Hematopoietic multipotent progenitor cell treated with erythropoietin and hydrocortisone succinate and interleukin-3 and kit ligand, for 6 days (in vitro differentiated cells): ENCODE measurements at regions not wholly inside any gene's neighbourhood (a gene's known extent, or its start where the extent isn't known, plus 50 kb on each side); places are given as distances from the start of the nearest gene placed in this dataset.

Experiments used
- DNase-seq: peaks from one replicate; pipeline ENCODE4 v3.0.0-alpha.2; 2015

GRCh38 chr13:104436555-104436954, 1370.3 kb upstream of the SLC10A2 start:
- no peak for DNase-seq

DNA sequence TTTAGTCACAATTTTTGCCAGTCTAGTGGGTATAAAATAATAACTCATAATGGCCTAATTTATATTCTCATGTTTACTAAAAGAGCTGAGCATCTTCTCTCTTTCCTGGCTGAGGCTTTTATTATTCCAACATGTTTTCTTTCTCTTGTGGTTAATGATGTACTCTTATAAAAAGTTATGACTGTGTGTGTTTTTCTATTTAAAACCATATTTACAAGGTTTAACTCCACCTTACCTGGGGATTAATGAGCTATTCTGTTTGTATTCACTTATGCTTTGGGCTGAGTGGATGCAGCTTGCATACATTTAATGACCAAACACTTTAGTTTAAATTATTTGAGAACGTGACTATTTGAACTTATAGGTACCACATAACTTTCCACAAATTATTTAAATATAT, 1365.7 kb upstream of the SLC10A2 start:
- DNase-seq = no peak

GRCh38 chr13:104426435-104426834, 1360.2 kb upstream of the SLC10A2 start:
- no peak for DNase-seq

DNA sequence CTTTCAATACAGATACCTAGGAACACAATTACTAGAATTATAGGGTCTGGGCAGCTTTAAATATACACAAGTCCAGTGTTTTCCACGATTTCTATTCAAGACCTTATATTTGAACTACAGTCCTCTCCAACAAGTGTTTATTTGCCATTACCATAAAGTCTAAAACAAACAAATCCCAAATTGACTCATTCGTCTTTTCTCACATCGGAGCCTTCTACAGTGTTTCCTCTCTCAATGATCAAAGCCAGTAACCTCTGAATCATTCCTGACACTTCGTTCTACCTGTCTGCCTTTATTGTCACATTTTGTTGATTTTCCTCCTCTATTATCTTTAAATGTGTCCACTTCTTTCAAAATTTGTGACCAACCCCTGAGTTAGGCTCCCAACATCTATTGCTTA, 1356.5 kb upstream of the SLC10A2 start:
- no peak for DNase-seq

DNA sequence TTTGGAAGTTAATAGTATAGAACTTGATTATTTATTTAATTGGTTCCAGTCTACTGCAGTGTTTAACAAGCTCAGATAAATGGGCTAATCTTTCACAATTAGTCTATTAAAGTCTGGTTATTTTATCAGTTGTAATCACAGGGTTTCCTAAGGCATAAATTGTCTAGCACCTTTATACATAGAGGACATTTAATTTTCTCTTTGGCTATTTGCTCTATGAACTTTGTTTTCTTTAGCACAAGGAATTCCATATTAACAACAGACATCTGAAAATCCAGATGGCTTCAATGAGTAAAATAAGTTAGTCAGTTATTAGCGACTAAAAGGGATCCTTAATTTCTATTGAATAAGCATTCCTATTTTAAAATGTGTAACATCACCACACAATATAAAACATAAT, 1350.8 kb upstream of the SLC10A2 start:
- no peak for DNase-seq

- no peak for DNase-seq
Measured at GRCh38 chr13:104414771-104415170, 1348.6 kb upstream of the SLC10A2 start.

DNA sequence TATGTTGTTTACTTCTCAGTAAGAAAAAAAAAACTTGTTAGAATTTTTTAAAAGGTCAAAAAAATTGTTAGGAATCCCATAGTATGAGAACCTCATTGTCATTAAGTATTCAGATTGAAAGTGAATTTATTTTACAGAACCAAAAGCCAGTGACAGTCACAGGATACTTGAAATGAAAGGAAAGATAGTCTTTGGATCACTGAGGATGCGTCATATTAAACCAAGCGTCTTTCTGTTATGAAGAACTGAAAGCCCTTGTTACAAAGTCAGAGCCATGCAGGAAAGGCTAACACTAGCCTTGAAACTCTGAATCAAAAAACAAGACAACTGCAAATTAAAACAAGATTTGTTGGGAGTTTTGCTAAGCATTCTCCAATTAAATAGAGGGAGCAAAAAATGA, 1348.0 kb upstream of the SLC10A2 start:
- no peak for DNase-seq

DNA sequence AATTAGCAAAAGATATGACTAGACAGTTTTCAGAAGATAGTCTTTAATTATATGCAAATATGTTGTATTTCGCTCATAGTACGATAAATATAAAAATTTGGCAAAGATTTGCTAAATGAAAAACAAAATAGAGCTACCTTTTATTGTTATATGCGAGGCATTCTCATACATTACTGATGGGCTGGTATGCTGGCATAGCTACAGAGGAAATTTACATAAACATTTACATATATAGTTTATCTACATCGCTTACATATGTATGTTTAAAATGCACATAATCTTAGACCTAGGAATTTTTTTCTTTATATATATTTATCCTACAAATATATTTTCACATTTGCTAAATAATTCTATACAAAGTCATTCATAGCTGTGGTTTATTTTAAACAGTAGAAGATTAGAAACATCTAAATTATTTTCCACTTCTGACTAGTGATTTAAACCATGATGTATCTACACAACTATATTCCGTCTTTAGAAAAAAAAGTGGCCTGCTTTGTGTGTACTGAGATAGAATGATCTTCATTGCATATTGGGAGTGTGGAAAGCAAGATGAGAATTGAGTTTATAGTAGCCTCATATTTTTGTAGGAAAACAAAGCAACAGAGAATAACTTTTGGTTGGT, 1345.0 kb upstream of the SLC10A2 start:
- DNase-seq = no peak

DNA sequence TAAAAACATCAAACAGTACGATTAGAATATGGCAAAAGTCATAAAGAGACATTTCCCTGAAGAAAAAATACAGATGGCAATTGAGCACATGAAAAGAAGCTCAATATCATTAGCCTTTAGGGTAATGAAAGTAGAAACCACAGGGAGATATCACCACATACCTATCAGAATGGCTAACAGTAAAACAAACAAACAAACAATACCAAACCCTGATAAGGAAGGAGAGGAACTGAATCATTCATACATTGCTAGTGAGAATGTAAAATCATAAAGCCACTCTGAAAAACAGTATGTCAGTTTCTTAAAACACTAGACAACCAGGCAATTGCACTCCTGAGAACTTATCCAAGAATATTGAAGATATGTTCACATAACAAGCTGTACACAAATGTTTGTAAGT, 1342.5 kb upstream of the SLC10A2 start:
- DNase-seq = no peak

GRCh38 chr13:104404325-104404724, 1338.1 kb upstream of the SLC10A2 start:
- DNase-seq = no peak

DNA sequence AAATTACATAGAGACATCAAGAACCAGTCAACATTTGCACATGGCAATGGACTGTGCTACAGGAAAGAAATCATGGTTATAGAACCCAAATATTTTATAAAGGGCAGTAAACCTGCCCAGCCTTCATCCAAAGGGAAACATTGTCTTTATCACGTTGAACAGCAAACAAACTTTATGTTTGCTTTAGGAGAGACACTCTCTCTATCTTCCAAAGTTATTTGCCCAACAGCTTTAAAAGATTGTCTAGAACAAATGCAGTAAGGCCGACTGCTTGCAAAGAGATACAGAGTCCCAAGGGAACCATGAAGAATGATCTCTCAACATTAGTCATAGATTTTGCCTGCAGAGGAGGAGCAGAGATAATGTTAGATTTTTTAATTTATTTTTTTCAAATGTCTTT, 1323.5 kb upstream of the SLC10A2 start:
- no peak for DNase-seq

DNA sequence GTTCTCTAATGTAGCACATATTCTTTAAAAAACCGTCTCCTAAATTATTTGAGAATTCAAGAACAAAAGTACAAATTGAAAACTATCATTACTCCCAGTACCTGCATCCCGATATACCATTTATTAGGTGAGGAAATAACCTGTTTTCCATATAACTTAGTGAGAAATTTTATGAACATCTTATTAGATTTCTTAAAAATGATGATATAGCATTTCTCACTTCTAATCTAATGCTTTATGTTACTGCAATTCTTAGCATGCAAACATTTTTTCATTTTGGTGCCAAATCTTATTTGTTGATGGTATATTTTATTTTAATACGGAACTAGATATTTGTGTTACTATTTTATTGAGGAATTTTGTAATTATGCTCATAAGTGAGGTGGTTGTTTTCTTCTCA, 1321.3 kb upstream of the SLC10A2 start:
- DNase-seq = no peak

DNA sequence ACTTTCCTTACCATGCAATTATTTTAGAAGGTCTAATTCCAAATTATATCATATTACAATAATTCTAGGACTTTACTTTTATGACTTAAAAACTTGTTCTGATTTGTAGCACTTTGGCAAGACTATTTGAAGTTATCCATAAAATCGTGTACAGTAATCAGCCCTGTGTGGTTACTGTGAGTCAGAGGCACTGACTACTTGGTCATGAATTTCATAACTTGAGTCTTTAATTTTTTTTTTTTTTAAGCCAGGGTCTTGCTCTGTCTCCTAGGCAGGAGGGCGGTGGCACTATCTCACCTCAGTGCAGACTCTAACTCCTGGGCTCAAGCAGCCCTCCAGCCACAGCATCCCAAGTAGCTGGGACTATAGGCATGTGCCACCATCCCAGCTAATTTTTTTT, 1319.2 kb upstream of the SLC10A2 start:
- no peak for DNase-seq

GRCh38 chr13:104382951-104383350, 1316.7 kb upstream of the SLC10A2 start:
- DNase-seq = no peak

GRCh38 chr13:104376588-104376987, 1310.4 kb upstream of the SLC10A2 start:
- DNase-seq = no peak

- DNase-seq = no peak
Measured at GRCh38 chr13:104375614-104376013, 1309.4 kb upstream of the SLC10A2 start.

- no peak for DNase-seq
Measured at GRCh38 chr13:104372095-104372655, 1306.0 kb upstream of the SLC10A2 start.

GRCh38 chr13:104365430-104365829, 1299.2 kb upstream of the SLC10A2 start:
- DNase-seq = no peak

DNA sequence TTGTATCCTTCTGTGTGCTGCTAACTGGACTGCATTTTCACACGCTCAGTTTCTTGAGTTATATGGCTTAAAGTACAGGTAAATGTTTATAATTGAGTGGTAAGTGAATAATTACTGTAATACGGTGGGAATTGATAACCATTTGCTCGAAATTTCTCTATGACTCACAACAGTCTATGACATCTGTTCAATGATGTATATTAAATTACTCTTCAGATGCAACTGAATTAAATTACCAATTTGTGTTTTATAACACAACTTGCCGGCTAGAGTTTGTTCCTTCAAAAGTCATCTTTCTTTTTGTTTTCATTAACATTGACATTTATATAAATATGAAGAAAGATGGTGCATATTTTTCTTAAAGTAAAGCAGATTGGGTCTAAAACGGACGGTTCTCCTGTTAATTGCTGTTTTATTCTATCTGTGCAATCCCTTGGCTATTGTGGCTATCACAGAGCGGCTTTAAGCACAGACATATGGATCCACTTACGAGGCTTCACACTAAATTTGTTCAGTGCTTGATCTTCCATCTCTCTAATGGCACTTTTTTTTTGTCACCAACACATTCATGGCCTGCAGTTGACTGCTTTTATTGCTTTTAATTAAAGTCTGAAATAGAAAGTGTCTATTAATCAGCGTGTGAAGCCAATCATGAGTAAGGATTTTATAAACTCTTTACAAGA, 1291.6 kb upstream of the SLC10A2 start:
- DNase-seq = no peak

GRCh38 chr13:104357174-104357573, 1291.0 kb upstream of the SLC10A2 start:
- DNase-seq = no peak

DNA sequence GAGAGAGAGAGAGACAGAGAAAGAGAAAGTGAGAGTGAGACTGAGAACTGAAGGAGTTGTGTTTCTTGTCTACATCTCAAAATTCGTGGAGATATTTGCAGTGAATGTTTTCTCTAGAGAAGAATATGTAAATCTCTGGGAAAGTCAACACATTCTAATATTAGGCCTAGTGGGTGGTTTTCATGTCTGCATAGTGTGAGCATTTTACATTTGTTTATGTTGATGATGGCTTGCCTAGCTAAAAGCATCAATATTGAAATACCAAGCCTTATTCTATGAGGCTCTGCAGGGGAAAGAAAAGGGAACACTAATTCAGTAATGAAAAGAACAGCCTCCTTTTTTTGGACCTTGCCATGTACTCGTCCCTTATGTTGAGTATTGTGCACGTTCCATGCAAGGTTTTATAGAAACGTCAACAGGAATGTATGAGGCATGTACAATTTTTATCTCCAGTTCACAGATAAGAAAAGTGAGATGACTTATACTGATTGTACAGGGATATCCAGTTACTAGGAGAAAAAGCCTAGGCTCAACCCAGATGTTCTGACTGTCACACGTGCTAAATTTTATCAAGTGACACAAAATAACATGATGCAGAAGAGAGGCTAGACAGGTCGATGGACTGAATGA, 1288.9 kb upstream of the SLC10A2 start:
- no peak for DNase-seq

DNA sequence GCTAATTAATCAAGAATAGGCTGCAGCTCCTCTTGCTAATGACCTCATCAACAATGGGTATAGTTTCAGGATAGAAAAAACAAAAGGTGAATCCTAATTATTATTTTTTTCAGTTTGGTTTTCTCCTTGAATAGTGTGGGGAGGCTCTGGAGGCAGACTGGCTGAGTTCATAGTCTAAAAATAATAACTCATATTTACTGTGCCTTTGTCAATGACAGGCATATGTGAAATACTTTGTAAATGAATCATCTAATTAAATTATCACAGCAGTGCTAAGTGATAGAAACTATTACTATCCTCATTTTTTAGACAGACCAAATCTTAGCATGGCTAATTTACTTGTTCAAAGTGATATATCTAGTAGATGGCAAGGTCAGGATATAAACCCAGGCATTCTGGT, 1261.0 kb upstream of the SLC10A2 start:
- DNase-seq = no peak

GRCh38 chr13:104326523-104326922, 1260.3 kb upstream of the SLC10A2 start:
- no peak for DNase-seq

DNA sequence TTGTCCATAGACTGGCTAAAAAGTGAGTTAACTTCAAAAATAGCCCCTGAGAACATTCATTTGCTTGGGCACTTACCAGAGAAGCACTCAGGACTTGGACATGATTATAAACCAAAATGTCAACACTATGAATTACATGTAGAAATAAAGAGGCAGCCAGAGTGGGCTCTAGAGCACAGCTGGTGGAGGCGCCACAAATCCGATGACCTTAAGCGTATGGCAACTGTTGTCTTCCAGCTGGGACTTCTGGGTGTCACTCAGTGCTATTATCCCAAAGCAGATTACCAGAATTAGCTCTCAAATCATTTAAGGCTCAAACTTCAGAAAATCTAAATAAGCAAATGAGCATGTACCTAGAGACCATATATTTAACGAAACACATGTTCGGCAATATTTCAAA, 1255.5 kb upstream of the SLC10A2 start:
- no peak for DNase-seq
